ENCODE measurements at regions not wholly inside any gene's neighbourhood (a gene's known extent, or its start where the extent isn't known, plus 50 kb on each side); places are given as distances from the start of the nearest gene placed in this dataset.

DNA sequence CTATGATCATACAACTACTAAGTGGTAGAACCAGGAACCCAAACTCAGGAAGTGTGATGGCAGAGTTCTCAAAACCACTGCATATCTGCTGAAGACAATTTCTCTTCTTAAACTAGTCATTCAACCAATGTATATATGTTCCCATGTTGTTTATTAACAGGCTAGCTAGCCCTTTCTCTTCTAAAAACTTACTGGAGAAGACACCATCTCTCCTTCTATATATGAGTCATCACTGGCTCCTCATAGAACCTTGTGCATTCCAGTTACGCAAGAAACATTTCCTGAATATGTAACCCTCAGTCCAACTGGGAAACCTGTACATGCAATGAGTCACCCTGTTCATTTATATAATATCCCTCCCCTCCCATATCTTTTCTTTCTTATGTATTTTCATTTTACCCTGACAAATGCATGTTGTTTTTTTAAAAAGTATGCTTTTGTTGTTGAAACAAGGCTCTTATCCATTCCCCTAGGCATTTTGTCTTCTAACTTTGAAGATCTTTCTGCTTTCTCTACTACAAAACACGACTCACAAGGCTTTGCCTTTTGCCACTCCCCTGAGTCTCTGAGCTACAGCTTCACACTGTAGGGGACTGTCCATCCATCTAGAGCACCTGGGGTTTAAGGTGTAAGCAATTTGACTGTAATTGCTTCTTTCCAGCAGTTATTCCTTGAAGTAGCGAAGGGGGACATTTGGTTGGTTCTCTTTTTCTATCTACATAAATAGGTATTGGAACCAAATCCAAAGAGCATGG lies 119.5 kb downstream of the ANXA1 start:
- no peak for TF ChIP-seq POLR2A (IDR thresholded peaks at IDR 0.05; ENCODE audit: low read depth, low read length)
- no peak for TF ChIP-seq POLR2AphosphoS5 (IDR thresholded peaks at IDR 0.05; ENCODE audit: insufficient read depth, low read depth, low read length)
- TF ChIP-seq EZH2 (IDR thresholded peaks at IDR 0.05; ENCODE audit: borderline replicate concordance, low read depth, low read length, severe bottlenecking) = no peak
- TF ChIP-seq, protein P1, sequence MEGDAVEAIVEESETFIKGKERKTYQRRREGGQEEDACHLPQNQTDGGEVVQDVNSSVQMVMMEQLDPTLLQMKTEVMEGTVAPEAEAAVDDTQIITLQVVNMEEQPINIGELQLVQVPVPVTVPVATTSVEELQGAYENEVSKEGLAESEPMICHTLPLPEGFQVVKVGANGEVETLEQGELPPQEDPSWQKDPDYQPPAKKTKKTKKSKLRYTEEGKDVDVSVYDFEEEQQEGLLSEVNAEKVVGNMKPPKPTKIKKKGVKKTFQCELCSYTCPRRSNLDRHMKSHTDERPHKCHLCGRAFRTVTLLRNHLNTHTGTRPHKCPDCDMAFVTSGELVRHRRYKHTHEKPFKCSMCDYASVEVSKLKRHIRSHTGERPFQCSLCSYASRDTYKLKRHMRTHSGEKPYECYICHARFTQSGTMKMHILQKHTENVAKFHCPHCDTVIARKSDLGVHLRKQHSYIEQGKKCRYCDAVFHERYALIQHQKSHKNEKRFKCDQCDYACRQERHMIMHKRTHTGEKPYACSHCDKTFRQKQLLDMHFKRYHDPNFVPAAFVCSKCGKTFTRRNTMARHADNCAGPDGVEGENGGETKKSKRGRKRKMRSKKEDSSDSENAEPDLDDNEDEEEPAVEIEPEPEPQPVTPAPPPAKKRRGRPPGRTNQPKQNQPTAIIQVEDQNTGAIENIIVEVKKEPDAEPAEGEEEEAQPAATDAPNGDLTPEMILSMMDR (IDR thresholded peaks at IDR 0.05; ENCODE audit: extremely low read depth in 1 of 2, insufficient read depth in 1 of 2, low read depth in 1 of 2, low read length in 2 of 2) = no peak
- TF ChIP-seq GATA2 (IDR thresholded peaks at IDR 0.05; ENCODE audit: insufficient read depth, insufficient read length, low read depth, low read length) = no peak
- no peak for TF ChIP-seq MYC (IDR thresholded peaks at IDR 0.05; ENCODE audit: low read depth, low read length)
- TF ChIP-seq, protein P2, sequence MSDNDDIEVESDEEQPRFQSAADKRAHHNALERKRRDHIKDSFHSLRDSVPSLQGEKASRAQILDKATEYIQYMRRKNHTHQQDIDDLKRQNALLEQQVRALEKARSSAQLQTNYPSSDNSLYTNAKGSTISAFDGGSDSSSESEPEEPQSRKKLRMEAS (IDR thresholded peaks at IDR 0.05; ENCODE audit: insufficient read depth, insufficient read length) = no peak
- TF ChIP-seq JUN (IDR thresholded peaks at IDR 0.05; ENCODE audit: borderline replicate concordance, insufficient read depth, insufficient read length, low read depth) = peak; percentile 73
- peak; percentile 90 for TF ChIP-seq FOS (IDR thresholded peaks at IDR 0.05; ENCODE audit: borderline replicate concordance, insufficient read depth, low read length)

All from endothelial cell of umbilical vein (primary cell).